ENCODE measurements at regions not wholly inside any gene's neighbourhood (a gene's known extent, or its start where the extent isn't known, plus 50 kb on each side); places are given as distances from the start of the nearest gene placed in this dataset.
A peak's percentile ranks its signal among the peaks of the same experiment; 100 is the strongest.

- intact Hi-C loops (cut with DNase I; ENCODE audit: low total_unique reads) = no loop called here
- no peak overlapping the region for H3K4me3 ChIP-seq
- H3K9me3 ChIP-seq = no peaks in the 10 kb centered on the region
- H3K4me1 ChIP-seq = peaks cover 0 to 20% (median 3%) of the 10 kb centered on the region in 4 donors
- no peaks in the 10 kb centered on the region for H3K36me3 ChIP-seq
- TF ChIP-seq EP300 (IDR thresholded peaks at IDR 0.05) (no peak), POLR2A (IDR thresholded peaks at IDR 0.05) (no peak), CTCF (IDR thresholded peaks at IDR 0.05) (no peak), POLR2AphosphoS5 (IDR thresholded peaks at IDR 0.05) (no peak)
- H3K27me3 ChIP-seq = no peaks in the 10 kb centered on the region
- WGBS, 5 donors = 88 to 96% (median 94%) methylated on average over 4 of the region's 4 CpGs
- H3K27ac ChIP-seq = no peak overlapping the region
- no peak for DNase-seq
These were observed 459.6 kb upstream of the RGS6 start for GRCh38 chr14:71472356-71473340.

GRCh38 chr14:71473843-71474242 is 458.4 kb upstream of the RGS6 start:
- intact Hi-C loops (cut with DNase I; ENCODE audit: low total_unique reads) = no loop called here
- H3K36me3 ChIP-seq = no peaks in the 10 kb centered on the region
- no peak overlapping the region for H3K4me3 ChIP-seq
- H3K27me3 ChIP-seq = no peaks in the 10 kb centered on the region
- TF ChIP-seq CTCF (IDR thresholded peaks at IDR 0.05) (no peak), EP300 (IDR thresholded peaks at IDR 0.05) (no peak), POLR2AphosphoS5 (IDR thresholded peaks at IDR 0.05) (no peak), POLR2A (IDR thresholded peaks at IDR 0.05) (no peak)
- peaks cover 0 to 20% (median 3%) of the 10 kb centered on the region in 4 donors for H3K4me1 ChIP-seq
- H3K9me3 ChIP-seq = no peaks in the 10 kb centered on the region
- DNase-seq = no peak
- no peak overlapping the region for H3K27ac ChIP-seq
- WGBS, 5 donors = 85 to 92% (median 87%) methylated on average over 2 of the region's 2 CpGs

GRCh38 chr14:71474301-71475265 is 457.6 kb upstream of the RGS6 start:
- H3K4me3 ChIP-seq = no peak overlapping the region
- peaks cover 0 to 20% (median 3%) of the 10 kb centered on the region in 4 donors for H3K4me1 ChIP-seq
- no peaks in the 10 kb centered on the region for H3K36me3 ChIP-seq
- WGBS, 5 donors = 68 to 83% (median 80%) methylated on average over 4 of the region's 4 CpGs
- intact Hi-C loops (cut with DNase I; ENCODE audit: low total_unique reads) = no loop called here
- no peaks in the 10 kb centered on the region for H3K9me3 ChIP-seq
- no peak overlapping the region for H3K27ac ChIP-seq
- TF ChIP-seq POLR2A (IDR thresholded peaks at IDR 0.05) (no peak), CTCF (IDR thresholded peaks at IDR 0.05) (no peak)
- H3K27me3 ChIP-seq = no peaks in the 10 kb centered on the region
- no peak for DNase-seq

- TF ChIP-seq CTCF (IDR thresholded peaks at IDR 0.05) (no peak), EP300 (IDR thresholded peaks at IDR 0.05) (no peak), POLR2AphosphoS5 (IDR thresholded peaks at IDR 0.05) (no peak), POLR2A (IDR thresholded peaks at IDR 0.05) (no peak)
- peak in 1 of 2 donors; percentile 40 for DNase-seq
- intact Hi-C loops (cut with DNase I; ENCODE audit: low total_unique reads) = no loop called here
- Histone ChIP-seq H3K36me3 (no peaks in the 10 kb centered on the region), H3K27ac (no peak overlapping the region), H3K27me3 (no peaks in the 10 kb centered on the region), H3K4me1 (peaks cover 0 to 20% (median 3%) of the 10 kb centered on the region in 4 donors), H3K4me3 (no peak overlapping the region), H3K9me3 (no peaks in the 10 kb centered on the region)
- 65 to 80% (median 75%) methylated on average over 5 of the region's 5 CpGs for WGBS, 5 donors
These were observed 456.3 kb upstream of the RGS6 start for GRCh38 chr14:71475916-71476315.

Data from stomach (tissue), 8 donors.